ENCODE measurements at regions not wholly inside any gene's neighbourhood (a gene's known extent, or its start where the extent isn't known, plus 50 kb on each side); places are given as distances from the start of the nearest gene placed in this dataset.
"Not testable (repeated sequence)": the region's sequence is repeated elsewhere in the genome, so short reads cannot be mapped to it uniquely, and the experiment has no call there.

- DNase-seq (ENCODE audit: low spot score): no peak
Measured at GRCh38 chr13:32828711-32829110, 187.5 kb upstream of the KL start.

GRCh38 chr13:32829269-32829668, 187.0 kb upstream of the KL start:
- no peak for DNase-seq (ENCODE audit: low spot score)

- no peak for DNase-seq (ENCODE audit: low spot score)
Measured at GRCh38 chr13:32829676-32830335, 186.4 kb upstream of the KL start.

- no peak for DNase-seq (ENCODE audit: low spot score)
Measured at GRCh38 chr13:32830336-32831031, 185.7 kb upstream of the KL start.

- DNase-seq (ENCODE audit: low spot score): no peak
Measured at GRCh38 chr13:32837307-32837972, 178.8 kb upstream of the KL start.

- no peak for DNase-seq (ENCODE audit: low spot score)
Measured at GRCh38 chr13:32837973-32838927, 178.0 kb upstream of the KL start.

GRCh38 chr13:32838945-32839344, 177.3 kb upstream of the KL start:
- peak; percentile 13 for DNase-seq (ENCODE audit: low spot score)

GRCh38 chr13:32840113-32840512, 176.1 kb upstream of the KL start:
- no peak for DNase-seq (ENCODE audit: low spot score)

GRCh38 chr13:32840989-32841713, 175.1 kb upstream of the KL start:
- DNase-seq (ENCODE audit: low spot score): no peak

- DNase-seq (ENCODE audit: low spot score): no peak
Measured at GRCh38 chr13:32845952-32846950, 170.0 kb upstream of the KL start.

- not testable (repeated sequence) for DNase-seq (ENCODE audit: low spot score)
Measured at GRCh38 chr13:32847976-32848375, 168.2 kb upstream of the KL start.

GRCh38 chr13:32849369-32849768, 166.9 kb upstream of the KL start:
- DNase-seq (ENCODE audit: low spot score): no peak

- no peak for DNase-seq (ENCODE audit: low spot score)
Measured at GRCh38 chr13:32850316-32851052, 165.7 kb upstream of the KL start.

- DNase-seq (ENCODE audit: low spot score): no peak
Measured at GRCh38 chr13:32851083-32852069, 164.8 kb upstream of the KL start.

- no peak for DNase-seq (ENCODE audit: low spot score)
Measured at GRCh38 chr13:32852526-32852925, 163.7 kb upstream of the KL start.

- DNase-seq (ENCODE audit: low spot score): no peak
Measured at GRCh38 chr13:32857077-32857476, 159.1 kb upstream of the KL start.

GRCh38 chr13:32857689-32858088, 158.5 kb upstream of the KL start:
- DNase-seq (ENCODE audit: low spot score): no peak

- DNase-seq (ENCODE audit: low spot score): no peak
Measured at GRCh38 chr13:32859707-32860292, 156.4 kb upstream of the KL start.

Measured in HuH-7 (cell line).